HepG2 (cell line): ENCODE measurements at regions not wholly inside any gene's neighbourhood (a gene's known extent, or its start where the extent isn't known, plus 50 kb on each side); places are given as distances from the start of the nearest gene placed in this dataset.

Experiments
- ATAC-seq: fragments of 200-7000 bp; cut with Tn5 transposase; 3 replicates; pipeline ENCODE4 v1.9.1; 2020; ENCODE audit warnings: mild to moderate bottlenecking, moderate library complexity
- BruUV-seq: library from RNA; stranded (reverse); fragments of 400-500 nt; replicated peaks from 2 replicates; lab custom pipeline; 2021; lab: Mats Ljungman, UMichigan
- CTCF ChIA-PET: fragments of 300-600 bp; formaldehyde crosslinking; extraction: SDS; loops from one replicate; lab custom pipeline; 2021; ENCODE audit warnings: low total read pairs, inconsistent platforms, low intra/inter-chr PET ratio; lab: Yijun Ruan, JAX
- POLR2A ChIA-PET: fragments of 350-600 bp; sonication (Branson Sonifier 250); formaldehyde crosslinking; loops from one replicate; lab custom pipeline; 2020; ENCODE audit warnings: antibody characterized with exemption, inconsistent platforms; lab: Yijun Ruan, JAX
- DNase-seq: peaks from one replicate; pipeline ENCODE4 v3.0.0-alpha.2; 2015; ENCODE audit warnings: low spot score
- FAIRE-seq: peaks from 3 replicates; lab custom pipeline; 2011; peaks lifted over from hg19 to GRCh38; lab: Jason Lieb, UNC
- H2AFZ ChIP-seq: one replicate; pipeline ENCODE4 v1.6.1; 2011; ENCODE audit warnings: low read length, inconsistent platforms
- H3K27ac ChIP-seq: fragments of 300-600 bp; 3 replicates; pipeline ENCODE4 v1.8.0; 2011; ENCODE audit warnings: mixed run types, mild to moderate bottlenecking, mixed read lengths, low read length, inconsistent platforms; ENCODE audit not compliant: insufficient read depth; ENCODE audit errors: extremely low read length
- H3K27me3 ChIP-seq, 2 experiments: fragments of 200-600 bp in 1 of 2; 2 replicates in 1 of 2; 3 replicates in 1 of 2; pipeline versions ENCODE4 v1.6.0 to v1.8.0; 2011; ENCODE audit warnings: low read length in 2 of 2, mild to moderate bottlenecking in 2 of 2, moderate library complexity in 2 of 2, inconsistent platforms in 1 of 2; ENCODE audit not compliant: insufficient read depth in 2 of 2, control insufficient read depth in 1 of 2
- H3K36me3 ChIP-seq, 2 experiments: fragments of 200-600 bp in 1 of 2; replicated peaks in 1 of 2; 2 replicates in 1 of 2; 3 replicates in 1 of 2; pipeline versions ENCODE4 v1.5.1 to v1.8.0; 2011; ENCODE audit warnings: low read length in 2 of 2, inconsistent platforms in 1 of 2; ENCODE audit not compliant: insufficient read depth in 2 of 2, control insufficient read depth in 1 of 2
- H3K4me1 ChIP-seq: 2 replicates; pipeline ENCODE4 v1.5.1; 2012; ENCODE audit warnings: low read length, inconsistent platforms; ENCODE audit not compliant: insufficient read depth
- H3K4me2 ChIP-seq: 2 replicates; pipeline ENCODE4 v1.6.0; 2011; ENCODE audit warnings: low read depth, low read length, inconsistent platforms
- H3K4me3 ChIP-seq, 3 experiments: fragments of 200-600 bp in 1 of 3; sonication (generic), shearing (Covaris generic) in 1 of 3; replicated peaks in 1 of 3; 2 replicates each; pipeline ENCODE4 v1.5.1; 2011 to 2016; ENCODE audit warnings: low read length in 3 of 3, inconsistent platforms in 2 of 3, low read depth in 2 of 3, mild to moderate bottlenecking in 2 of 3, control low read depth in 1 of 3, mixed read lengths in 1 of 3; ENCODE audit not compliant: insufficient read depth in 1 of 3
- H3K79me2 ChIP-seq: one replicate; pipeline ENCODE4 v1.6.1; 2011; ENCODE audit warnings: low read length, inconsistent platforms; ENCODE audit not compliant: insufficient read depth
- H3K9ac ChIP-seq: 2 replicates; pipeline ENCODE4 v1.6.0; 2011; ENCODE audit warnings: mild to moderate bottlenecking, low read depth, low read length, inconsistent platforms; ENCODE audit not compliant: insufficient read depth
- H3K9me3 ChIP-seq: 2 replicates; pipeline ENCODE4 v1.5.1; 2012; ENCODE audit warnings: mild to moderate bottlenecking, low read length
- H4K20me1 ChIP-seq: 2 replicates; pipeline ENCODE4 v1.6.0; 2011; ENCODE audit warnings: inconsistent platforms, mild to moderate bottlenecking, low read length, moderate library complexity; ENCODE audit not compliant: insufficient read depth
- AGO2 ChIP-seq: fragments of 200-400 bp; formaldehyde crosslinking; optimal IDR thresholded peaks from 2 replicates; pipeline ENCODE3; 2017; ENCODE audit warnings: mild to moderate bottlenecking, low read depth, low read length, moderate library complexity
- FOXA1 ChIP-seq, 2 experiments: fragments of 450-650 bp in 1 of 2; sonication (generic) in 1 of 2; formaldehyde crosslinking in 1 of 2; IDR thresholded peaks; 2 replicates each; pipeline versions ENCODE4 v1.4.0 to v1.6.1; 2016 to 2020; ENCODE audit warnings: missing genetic modification reagents in 1 of 2
- KLF15 ChIP-seq: sonication (generic); formaldehyde crosslinking; IDR thresholded peaks from 2 replicates; pipeline ENCODE4 v1.8.1; 2023; ENCODE audit warnings: borderline replicate concordance, mild to moderate bottlenecking, inconsistent platforms, missing genetic modification reagents, mixed read lengths
- PITX1 ChIP-seq: sonication (generic); formaldehyde crosslinking; IDR thresholded peaks from 2 replicates; pipeline ENCODE4 v1.5.1; 2020; ENCODE audit warnings: mild to moderate bottlenecking, missing genetic modification reagents
- SKIL ChIP-seq: sonication (generic); formaldehyde crosslinking; IDR thresholded peaks from 2 replicates; pipeline ENCODE4 v1.8.0; 2022; ENCODE audit warnings: missing genetic modification reagents, mild to moderate bottlenecking, moderate library complexity, borderline replicate concordance
- SRY ChIP-seq: sonication (generic); formaldehyde crosslinking; IDR thresholded peaks from 2 replicates; pipeline ENCODE4 v1.8.0; 2022; ENCODE audit warnings: mild to moderate bottlenecking, missing genetic modification reagents
- WIZ ChIP-seq: sonication (generic); formaldehyde crosslinking; IDR thresholded peaks from 2 replicates; pipeline ENCODE4 v1.5.1; 2020; ENCODE audit warnings: mild to moderate bottlenecking, missing genetic modification reagents
- YY1 ChIP-seq: IDR thresholded peaks from 2 replicates; pipeline ENCODE4 v1.6.1; 2011; ENCODE audit warnings: low read length, low read depth, moderate library complexity, mild to moderate bottlenecking; ENCODE audit not compliant: insufficient read depth, insufficient replicate concordance
- ZKSCAN8 ChIP-seq: IDR thresholded peaks from 2 replicates; pipeline ENCODE4 v1.6.1; 2016; ENCODE audit warnings: borderline replicate concordance, missing genetic modification reagents, missing compliant biosample characterization
- ZMYM3 ChIP-seq: sonication (generic); formaldehyde crosslinking; IDR thresholded peaks from 2 replicates; pipeline ENCODE4 v1.5.1; 2020; ENCODE audit warnings: mild to moderate bottlenecking, missing genetic modification reagents
- ZNF383 ChIP-seq: sonication (generic); formaldehyde crosslinking; IDR thresholded peaks from 2 replicates; pipeline ENCODE4 v1.4.0; 2020; ENCODE audit warnings: missing genetic modification reagents, mild to moderate bottlenecking, borderline replicate concordance
- ZNF503 ChIP-seq: sonication (generic); formaldehyde crosslinking; IDR thresholded peaks from 2 replicates; pipeline ENCODE4 v1.4.0; 2020; ENCODE audit warnings: missing genetic modification reagents
- ZNF709 ChIP-seq: sonication (generic); formaldehyde crosslinking; IDR thresholded peaks from 2 replicates; pipeline ENCODE4 v1.5.0; 2020; ENCODE audit warnings: mild to moderate bottlenecking, missing genetic modification reagents
- WGBS: methylation state at CpG from one replicate; pipeline ENCODE4 v1.1.6; 2017; ENCODE audit warnings: low lambda C conversion rate; 5-methylcytosine and 5-hydroxymethylcytosine counted together
- in situ Hi-C: cut with HindIII; loops from 2 replicates; pipeline ENCODE4 v1.10.0; 2017; ENCODE audit warnings: low pct_unique_long_range_greater_than_20kb; ENCODE audit not compliant: extremely low pct_ligation_motif_present
- intact Hi-C: fragments of 100-400 bp; cut with micrococcal nuclease; formaldehyde crosslinking; loops from one replicate; pipeline ENCODE4 v1.10.0; 2022; ENCODE audit not compliant: unreplicated experiment
- TF ChIP-seq, protein P1 (sequence below): sonication (generic); formaldehyde crosslinking; IDR thresholded peaks from 2 replicates; pipeline ENCODE4 v1.5.0; 2020; ENCODE audit warnings: mild to moderate bottlenecking, missing genetic modification reagents

- POLR2A ChIA-PET = no interaction called here
- TF ChIP-seq ZMYM3 (CRISPR knock-in tag) (no peak), SKIL (CRISPR knock-in tag) (no peak), WIZ (CRISPR knock-in tag) (no peak), AGO2 (no peak), ZNF709 (CRISPR knock-in tag) (no peak), ZNF383 (CRISPR knock-in tag) (no peak), ZKSCAN8 (CRISPR knock-in tag) (no peak), SRY (CRISPR knock-in tag) (no peak), KLF15 (CRISPR knock-in tag) (no peak), PITX1 (CRISPR knock-in tag) (no peak), YY1 (no peak), ZNF503 (CRISPR knock-in tag) (no peak), FOXA1 (IDR thresholded peaks at IDR 0.05) (no peak), FOXA1 (CRISPR knock-in tag; IDR thresholded peaks at IDR 0.05) (no peak)
- TF ChIP-seq, protein P1, sequence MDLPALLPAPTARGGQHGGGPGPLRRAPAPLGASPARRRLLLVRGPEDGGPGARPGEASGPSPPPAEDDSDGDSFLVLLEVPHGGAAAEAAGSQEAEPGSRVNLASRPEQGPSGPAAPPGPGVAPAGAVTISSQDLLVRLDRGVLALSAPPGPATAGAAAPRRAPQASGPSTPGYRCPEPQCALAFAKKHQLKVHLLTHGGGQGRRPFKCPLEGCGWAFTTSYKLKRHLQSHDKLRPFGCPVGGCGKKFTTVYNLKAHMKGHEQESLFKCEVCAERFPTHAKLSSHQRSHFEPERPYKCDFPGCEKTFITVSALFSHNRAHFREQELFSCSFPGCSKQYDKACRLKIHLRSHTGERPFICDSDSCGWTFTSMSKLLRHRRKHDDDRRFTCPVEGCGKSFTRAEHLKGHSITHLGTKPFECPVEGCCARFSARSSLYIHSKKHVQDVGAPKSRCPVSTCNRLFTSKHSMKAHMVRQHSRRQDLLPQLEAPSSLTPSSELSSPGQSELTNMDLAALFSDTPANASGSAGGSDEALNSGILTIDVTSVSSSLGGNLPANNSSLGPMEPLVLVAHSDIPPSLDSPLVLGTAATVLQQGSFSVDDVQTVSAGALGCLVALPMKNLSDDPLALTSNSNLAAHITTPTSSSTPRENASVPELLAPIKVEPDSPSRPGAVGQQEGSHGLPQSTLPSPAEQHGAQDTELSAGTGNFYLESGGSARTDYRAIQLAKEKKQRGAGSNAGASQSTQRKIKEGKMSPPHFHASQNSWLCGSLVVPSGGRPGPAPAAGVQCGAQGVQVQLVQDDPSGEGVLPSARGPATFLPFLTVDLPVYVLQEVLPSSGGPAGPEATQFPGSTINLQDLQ (CRISPR knock-in tag) = no peak
- no peak overlapping the region for H2AFZ ChIP-seq
- no peak overlapping the region for H3K4me2 ChIP-seq
- WGBS = 0% methylated on average over 1 of the region's 1 CpG
- H3K79me2 ChIP-seq = no peaks in the 10 kb centered on the region
- BruUV-seq = no TSS peak
- DNase-seq (no peak), ATAC-seq (no peak), FAIRE-seq (no peak)
- no peaks in the 10 kb centered on the region for H3K36me3 ChIP-seq
- no peaks in the 10 kb centered on the region for H3K27me3 ChIP-seq
- H4K20me1 ChIP-seq = no peaks in the 10 kb centered on the region
- H3K9ac ChIP-seq = no peak overlapping the region
- H3K9me3 ChIP-seq = no peaks in the 10 kb centered on the region
- H3K27ac ChIP-seq = no peak overlapping the region
- in situ Hi-C loops (no loop called here), intact Hi-C loops (no loop called here)
- CTCF ChIA-PET = no interaction called here
- no peak overlapping the region for H3K4me3 ChIP-seq
- no peaks in the 10 kb centered on the region for H3K4me1 ChIP-seq
Measured at GRCh38 chr13:76266561-76266960, 619.6 kb downstream of the KCTD12 start.
